PC-9 (cell line): ENCODE measurements at regions not wholly inside any gene's neighbourhood (a gene's known extent, or its start where the extent isn't known, plus 50 kb on each side); places are given as distances from the start of the nearest gene placed in this dataset.

Experiments
- BruUV-seq: library from RNA; stranded (reverse); fragments of 400-500 nt; replicated peaks from 2 replicates; lab custom pipeline; 2021; lab: Mats Ljungman, UMichigan
- CTCF ChIA-PET: fragments of 300-600 bp; sonication (Branson Sonifier 250); formaldehyde crosslinking; loops from one replicate; lab custom pipeline; 2022; ENCODE audit warnings: antibody characterized with exemption; lab: Charles Lee
- POLR2A ChIA-PET: fragments of 300-600 bp; sonication (Branson Sonifier 250); formaldehyde crosslinking; loops from one replicate; lab custom pipeline; 2022; ENCODE audit warnings: antibody characterized with exemption; ENCODE audit not compliant: unreplicated experiment; lab: Charles Lee
- DNase-seq, 2 experiments: peaks; one replicate each; pipeline versions ENCODE4 v3.0.0 to v3.0.0-alpha.2; 2015 to 2022; ENCODE audit warnings: mixed read lengths in 1 of 2
- H2AFZ ChIP-seq: fragments of 200-600 bp; sonication (generic); 2 replicates; pipeline ENCODE4 v1.8.1; 2017; ENCODE audit warnings: antibody characterized with exemption
- H3F3A ChIP-seq: fragments of 200-600 bp; sonication (generic); 2 replicates; pipeline ENCODE4 v1.8.1; 2017; ENCODE audit warnings: antibody characterized with exemption, mild to moderate bottlenecking, low read depth; ENCODE audit not compliant: insufficient read depth
- H3K27ac ChIP-seq: fragments of 200-600 bp; sonication (generic); 2 replicates; pipeline ENCODE4 v1.6.1; 2016; ENCODE audit warnings: mixed run types
- H3K27me3 ChIP-seq: fragments of 200-600 bp; sonication (generic); 2 replicates; pipeline ENCODE4 v1.6.1; 2016; ENCODE audit warnings: low read depth, mixed run types; ENCODE audit not compliant: insufficient read depth
- H3K36me3 ChIP-seq: fragments of 200-600 bp; sonication (generic); 2 replicates; pipeline ENCODE4 v1.6.1; 2016; ENCODE audit warnings: low read depth, mixed run types
- H3K4me1 ChIP-seq: fragments of 200-600 bp; sonication (generic); replicated peaks from 2 replicates; pipeline ENCODE4 v1.6.1; 2016; ENCODE audit warnings: mixed run types; ENCODE audit not compliant: insufficient read depth
- H3K4me2 ChIP-seq: fragments of 200-600 bp; sonication (generic); 2 replicates; pipeline ENCODE4 v1.6.1; 2017; ENCODE audit warnings: mixed run types
- H3K4me3 ChIP-seq: fragments of 200-600 bp; sonication (generic); 2 replicates; pipeline ENCODE4 v1.6.1; 2016; ENCODE audit warnings: mixed run types
- H3K79me2 ChIP-seq: fragments of 200-600 bp; sonication (generic); 2 replicates; pipeline ENCODE4 v1.6.1; 2017; ENCODE audit warnings: low read depth, mixed run types
- H3K9me2 ChIP-seq: fragments of 200-600 bp; sonication (generic); 2 replicates; pipeline ENCODE4 v1.8.1; 2017; ENCODE audit warnings: mild to moderate bottlenecking; ENCODE audit not compliant: insufficient read depth
- H3K9me3 ChIP-seq: fragments of 200-600 bp; sonication (generic); 2 replicates; pipeline ENCODE4 v1.8.1; 2016; ENCODE audit warnings: low read depth; ENCODE audit not compliant: insufficient read depth
- H4K20me1 ChIP-seq: fragments of 200-600 bp; sonication (generic); 2 replicates; pipeline ENCODE4 v1.8.1; 2017; ENCODE audit not compliant: insufficient read depth
- CTCF ChIP-seq: fragments of 200-600 bp; sonication (generic); conservative IDR thresholded peaks from 2 replicates; pipeline ENCODE4 v1.6.1; 2017; ENCODE audit warnings: mixed run types, antibody characterized with exemption, mild to moderate bottlenecking, moderate library complexity
- EZH2 ChIP-seq: fragments of 200-600 bp; sonication (generic); IDR thresholded peaks from 2 replicates; pipeline ENCODE4 v1.8.0; 2017; ENCODE audit warnings: antibody characterized with exemption, low read depth
- intact Hi-C: fragments of 100-400 bp; cut with micrococcal nuclease; formaldehyde crosslinking; loops from one replicate; pipeline ENCODE4 v1.10.0; 2022; ENCODE audit not compliant: unreplicated experiment

- CTCF ChIA-PET: no interaction called here
- Histone ChIP-seq H2AFZ (no peak overlapping the region), H3K79me2 (no peaks in the 10 kb centered on the region), H3K4me3 (no peak overlapping the region), H3K9me3 (no peaks in the 10 kb centered on the region), H3K4me1 (no peaks in the 10 kb centered on the region), H3K36me3 (no peaks in the 10 kb centered on the region), H3K27ac (no peak overlapping the region), H3F3A (no peaks in the 10 kb centered on the region), H4K20me1 (no peaks in the 10 kb centered on the region), H3K27me3 (peaks cover 96% of the 10 kb centered on the region), H3K4me2 (no peak overlapping the region), H3K9me2 (no peaks in the 10 kb centered on the region)
- no peak for DNase-seq
- BruUV-seq: no TSS peak
- intact Hi-C loops: no loop called here
- TF ChIP-seq CTCF: no peak
- TF ChIP-seq EZH2: no peak
- POLR2A ChIA-PET: no interaction called here
Measured at GRCh38 chr4:3647421-3647820, 115.2 kb upstream of the LRPAP1 start.

- no TSS peak for BruUV-seq
- Histone ChIP-seq H3K9me3 (no peaks in the 10 kb centered on the region), H2AFZ (no peak overlapping the region), H4K20me1 (no peaks in the 10 kb centered on the region), H3K36me3 (no peaks in the 10 kb centered on the region), H3K4me3 (no peak overlapping the region), H3K9me2 (no peaks in the 10 kb centered on the region), H3K27me3 (peaks cover 84% of the 10 kb centered on the region), H3F3A (no peaks in the 10 kb centered on the region), H3K4me1 (no peaks in the 10 kb centered on the region), H3K79me2 (no peaks in the 10 kb centered on the region), H3K27ac (no peak overlapping the region), H3K4me2 (no peak overlapping the region)
- ChIA-PET CTCF (no interaction called here), POLR2A (no interaction called here)
- DNase-seq: no peak
- TF ChIP-seq EZH2 (no peak), CTCF (no peak)
- intact Hi-C loops: no loop called here
Measured at GRCh38 chr4:3645711-3646679, 113.8 kb upstream of the LRPAP1 start.

GRCh38 chr4:3644849-3645627, 112.8 kb upstream of the LRPAP1 start:
- no peak overlapping the region for H3K4me2 ChIP-seq
- intact Hi-C loops: no loop called here
- TF ChIP-seq EZH2: no peak
- TF ChIP-seq CTCF: no peak
- H3K4me1 ChIP-seq: no peaks in the 10 kb centered on the region
- no peak overlapping the region for H2AFZ ChIP-seq
- no peaks in the 10 kb centered on the region for H3K9me2 ChIP-seq
- POLR2A ChIA-PET: no interaction called here
- H3K27ac ChIP-seq: no peak overlapping the region
- no peaks in the 10 kb centered on the region for H3K36me3 ChIP-seq
- H3F3A ChIP-seq: no peaks in the 10 kb centered on the region
- H4K20me1 ChIP-seq: no peaks in the 10 kb centered on the region
- H3K4me3 ChIP-seq: no peak overlapping the region
- no peaks in the 10 kb centered on the region for H3K9me3 ChIP-seq
- H3K27me3 ChIP-seq: peaks cover 80% of the 10 kb centered on the region
- no peaks in the 10 kb centered on the region for H3K79me2 ChIP-seq
- no TSS peak for BruUV-seq
- DNase-seq: no peak
- CTCF ChIA-PET: no interaction called here
